Activated CD8-positive, alpha-beta memory T cell treated with anti-CD3 and anti-CD28 coated beads for 36 hours (primary cell): ENCODE measurements at regions not wholly inside any gene's neighbourhood (a gene's known extent, or its start where the extent isn't known, plus 50 kb on each side); places are given as distances from the start of the nearest gene placed in this dataset.

Experiments used
- CTCF ChIA-PET: fragments of 350-600 bp; sonication (Branson Sonifier 250); formaldehyde crosslinking; loops from one replicate; lab custom pipeline; 2021; ENCODE audit warnings: antibody characterized with exemption; lab: Charles Lee
- POLR2A ChIA-PET: fragments of 350-600 bp; sonication (Branson Sonifier 250); formaldehyde crosslinking; loops from one replicate; lab custom pipeline; 2021; ENCODE audit warnings: antibody characterized with exemption; lab: Charles Lee

GRCh38 chr20:55790178-55790577, 215.1 kb downstream of the CBLN4 start:
- POLR2A ChIA-PET = no interaction called here

GRCh38 chr20:55784036-55784435, 221.3 kb downstream of the CBLN4 start:
- ChIA-PET CTCF (no interaction called here), POLR2A (no interaction called here)

More at GRCh38 chr20:55790178-55790577, 215.1 kb downstream of the CBLN4 start:
- CTCF ChIA-PET = no interaction called here

- POLR2A ChIA-PET = no interaction called here
- CTCF ChIA-PET = no interaction called here
Observed at GRCh38 chr20:55783381-55783780, 221.9 kb downstream of the CBLN4 start.

GRCh38 chr20:55782912-55783253, 222.4 kb downstream of the CBLN4 start:
- CTCF ChIA-PET = no interaction called here
- POLR2A ChIA-PET = no interaction called here

GRCh38 chr20:55782224-55782911, 223.0 kb downstream of the CBLN4 start:
- POLR2A ChIA-PET = no interaction called here
- CTCF ChIA-PET = no interaction called here

GRCh38 chr20:55778796-55779195, 226.5 kb downstream of the CBLN4 start:
- CTCF ChIA-PET = no interaction called here
- POLR2A ChIA-PET = no interaction called here

GRCh38 chr20:55777641-55778040, 227.7 kb downstream of the CBLN4 start:
- ChIA-PET CTCF (no interaction called here), POLR2A (no interaction called here)

GRCh38 chr20:55776176-55776575, 229.1 kb downstream of the CBLN4 start:
- CTCF ChIA-PET = no interaction called here
- POLR2A ChIA-PET = no interaction called here

GRCh38 chr20:55774628-55775027, 230.7 kb downstream of the CBLN4 start:
- POLR2A ChIA-PET = no interaction called here
- CTCF ChIA-PET = no interaction called here

- ChIA-PET POLR2A (no interaction called here), CTCF (no interaction called here)
Observed at GRCh38 chr20:55761797-55762196, 243.5 kb downstream of the CBLN4 start.

GRCh38 chr20:55761100-55761499, 244.2 kb downstream of the CBLN4 start:
- POLR2A ChIA-PET = no interaction called here
- CTCF ChIA-PET = no interaction called here

- ChIA-PET CTCF (no interaction called here), POLR2A (no interaction called here)
Observed at GRCh38 chr20:55760586-55760985, 244.7 kb downstream of the CBLN4 start.

- ChIA-PET CTCF (no interaction called here), POLR2A (no interaction called here)
Observed at GRCh38 chr20:55755861-55756260, 249.5 kb downstream of the CBLN4 start.

- CTCF ChIA-PET = interaction anchor here (0.6 kb wide), 1 partner anchor 14 kb away, joined by 3 read pairs; no protein-coding TSS in a partner anchor
Observed at GRCh38 chr20:55755411-55755810, 249.9 kb downstream of the CBLN4 start.

GRCh38 chr20:55746723-55747122, 258.6 kb downstream of the CBLN4 start:
- ChIA-PET POLR2A (no interaction called here), CTCF (no interaction called here)

More at GRCh38 chr20:55755411-55755810, 249.9 kb downstream of the CBLN4 start:
- POLR2A ChIA-PET = no interaction called here

GRCh38 chr20:55745840-55746239, 259.5 kb downstream of the CBLN4 start:
- CTCF ChIA-PET = no interaction called here
- POLR2A ChIA-PET = no interaction called here

- ChIA-PET CTCF (no interaction called here), POLR2A (no interaction called here)
Observed at GRCh38 chr20:55744896-55745295, 260.4 kb downstream of the CBLN4 start.

- ChIA-PET POLR2A (no interaction called here), CTCF (no interaction called here)
Observed at GRCh38 chr20:55741801-55742200, 263.5 kb downstream of the CBLN4 start.

GRCh38 chr20:55740076-55740475, 265.2 kb downstream of the CBLN4 start:
- CTCF ChIA-PET = no interaction called here

GRCh38 chr20:55730321-55730720, 275.0 kb downstream of the CBLN4 start:
- CTCF ChIA-PET = no interaction called here
- POLR2A ChIA-PET = no interaction called here

More at GRCh38 chr20:55740076-55740475, 265.2 kb downstream of the CBLN4 start:
- POLR2A ChIA-PET = no interaction called here

- ChIA-PET CTCF (no interaction called here), POLR2A (no interaction called here)
Observed at GRCh38 chr20:55714736-55715135, 290.6 kb downstream of the CBLN4 start.

GRCh38 chr20:55714082-55714481, 291.2 kb downstream of the CBLN4 start:
- ChIA-PET CTCF (no interaction called here), POLR2A (no interaction called here)
